PC-3 (cell line): ENCODE measurements at regions not wholly inside any gene's neighbourhood (a gene's known extent, or its start where the extent isn't known, plus 50 kb on each side); places are given as distances from the start of the nearest gene placed in this dataset.

Experiments used
- ATAC-seq: fragments of 200-7000 bp; cut with Tn5 transposase; 2 replicates; pipeline ENCODE4 v1.9.1; 2020; ENCODE audit warnings: mild to moderate bottlenecking, moderate library complexity
- BruUV-seq: library from RNA; stranded (reverse); fragments of 400-500 nt; replicated peaks from 2 replicates; lab custom pipeline; 2021; lab: Mats Ljungman, UMichigan
- CTCF ChIA-PET: fragments of 300-600 bp; sonication (Branson Sonifier 250); formaldehyde crosslinking; loops from one replicate; lab custom pipeline; 2022; ENCODE audit warnings: antibody characterized with exemption; lab: Charles Lee
- POLR2A ChIA-PET: fragments of 300-600 bp; sonication (Branson Sonifier 250); formaldehyde crosslinking; loops from one replicate; lab custom pipeline; 2022; ENCODE audit warnings: antibody characterized with exemption; ENCODE audit not compliant: unreplicated experiment; lab: Charles Lee
- DNase-seq: peaks from one replicate; pipeline ENCODE4 v3.0.0-alpha.2; 2015
- H2AFZ ChIP-seq: fragments of 300-600 bp; sonication (generic); 2 replicates; pipeline ENCODE4 v1.6.0; 2016; ENCODE audit warnings: antibody characterized with exemption, low read length
- H3F3A ChIP-seq: fragments of 300-600 bp; sonication (generic); one replicate; pipeline ENCODE4 v1.6.0; 2017; ENCODE audit warnings: antibody characterized with exemption, low read length, control low read depth, mild to moderate bottlenecking; ENCODE audit not compliant: unreplicated experiment
- H3K27ac ChIP-seq: fragments of 300-600 bp; sonication (generic); 2 replicates; pipeline ENCODE4 v1.5.1; 2016; ENCODE audit warnings: mild to moderate bottlenecking, low read length
- H3K27me3 ChIP-seq: fragments of 300-600 bp; sonication (generic); 2 replicates; pipeline ENCODE4 v1.6.1; 2016; ENCODE audit warnings: low read length, mixed read lengths
- H3K36me3 ChIP-seq: fragments of 300-600 bp; sonication (generic); 2 replicates; pipeline ENCODE4 v1.6.1; 2016; ENCODE audit warnings: low read depth, mixed run types, low read length, mixed read lengths
- H3K4me1 ChIP-seq: fragments of 300-600 bp; sonication (generic); 2 replicates; pipeline ENCODE4 v1.5.1; 2016; ENCODE audit warnings: low read length; ENCODE audit not compliant: insufficient read depth
- H3K4me2 ChIP-seq: fragments of 300-600 bp; sonication (generic); 2 replicates; pipeline ENCODE4 v1.6.0; 2016; ENCODE audit warnings: low read length
- H3K4me3 ChIP-seq: fragments of 300-600 bp; sonication (generic); 2 replicates; pipeline ENCODE4 v1.5.1; 2016; ENCODE audit warnings: mild to moderate bottlenecking, low read length, mixed read lengths
- H3K79me2 ChIP-seq: fragments of 300-600 bp; sonication (generic); 2 replicates; pipeline ENCODE4 v1.6.1; 2017; ENCODE audit warnings: low read length, mixed read lengths
- H3K9ac ChIP-seq: fragments of 300-600 bp; sonication (generic); 2 replicates; pipeline ENCODE4 v1.6.0; 2016; ENCODE audit warnings: mild to moderate bottlenecking, low read length
- H3K9me2 ChIP-seq: fragments of 300-600 bp; sonication (generic); replicated peaks from 2 replicates; pipeline ENCODE4 v1.6.1; 2016; ENCODE audit warnings: mixed run types, low read length, mixed read lengths
- H3K9me3 ChIP-seq: fragments of 300-600 bp; sonication (generic); 2 replicates; pipeline ENCODE4 v1.6.1; 2016; ENCODE audit warnings: low read length, mixed read lengths
- H4K20me1 ChIP-seq: fragments of 300-600 bp; sonication (generic); 2 replicates; pipeline ENCODE4 v1.6.1; 2016; ENCODE audit warnings: low read length, mixed read lengths
- CTCF ChIP-seq: fragments of 300-600 bp; sonication (generic); conservative IDR thresholded peaks from 2 replicates; pipeline ENCODE4 v1.5.1; 2017; ENCODE audit warnings: antibody characterized with exemption, low read depth, mild to moderate bottlenecking, low read length
- EZH2 ChIP-seq: fragments of 300-600 bp; sonication (generic); IDR thresholded peaks from one replicate; pipeline ENCODE4 v1.6.1; 2017; ENCODE audit warnings: antibody characterized with exemption, mild to moderate bottlenecking, low read length; ENCODE audit not compliant: unreplicated experiment
- EZH2phosphoT487 ChIP-seq: fragments of 300-600 bp; sonication (generic); IDR thresholded peaks from 2 replicates; pipeline ENCODE4 v1.6.1; 2018; ENCODE audit warnings: mild to moderate bottlenecking, antibody characterized with exemption, low read length, borderline replicate concordance
- intact Hi-C: fragments of 100-400 bp; cut with micrococcal nuclease; formaldehyde crosslinking; loops from 2 replicates; pipeline ENCODE4 v1.9.0; 2023

DNA sequence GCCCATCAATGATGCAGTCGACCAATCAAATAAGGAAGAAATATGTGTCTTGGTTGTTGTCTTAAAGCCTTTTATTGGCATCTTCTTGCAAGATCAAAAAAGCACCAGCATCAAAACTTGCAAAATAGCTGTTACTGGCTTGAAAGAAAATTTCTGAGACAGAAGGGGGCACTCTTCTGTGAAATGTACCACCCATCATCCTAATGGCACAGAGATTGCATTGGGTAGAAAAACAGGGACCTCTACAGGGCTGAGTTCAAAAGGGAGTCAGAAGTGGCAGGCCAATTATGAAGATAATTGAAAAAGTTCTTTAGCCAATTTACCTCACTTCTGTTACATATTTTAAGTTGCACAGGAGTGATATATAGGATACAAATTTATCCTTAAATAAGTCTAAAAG lies 122.3 kb upstream of the GPR149 start:
- Histone ChIP-seq H3K36me3 (no peaks in the 10 kb centered on the region), H3K4me1 (no peaks in the 10 kb centered on the region), H3K9me3 (no peaks in the 10 kb centered on the region), H3K27ac (no peak overlapping the region), H4K20me1 (no peaks in the 10 kb centered on the region), H2AFZ (no peak overlapping the region), H3K4me2 (no peak overlapping the region), H3K27me3 (no peaks in the 10 kb centered on the region), H3K9ac (no peak overlapping the region), H3K9me2 (no peaks in the 10 kb centered on the region), H3K79me2 (no peaks in the 10 kb centered on the region), H3F3A (no peaks in the 10 kb centered on the region), H3K4me3 (no peak overlapping the region)
- ATAC-seq = no peak
- ChIA-PET CTCF (no interaction called here), POLR2A (no interaction called here)
- TF ChIP-seq EZH2phosphoT487 = no peak
- TF ChIP-seq EZH2 = no peak
- TF ChIP-seq CTCF = peak; percentile 46
- DNase-seq = peak; percentile 9
- BruUV-seq = no TSS peak
- intact Hi-C loops = no loop called here

- Histone ChIP-seq H3K9me3 (no peaks in the 10 kb centered on the region), H3K79me2 (no peaks in the 10 kb centered on the region), H3K36me3 (no peaks in the 10 kb centered on the region), H2AFZ (no peak overlapping the region), H3K27ac (no peak overlapping the region), H4K20me1 (no peaks in the 10 kb centered on the region), H3F3A (no peaks in the 10 kb centered on the region), H3K4me1 (no peaks in the 10 kb centered on the region), H3K4me3 (no peak overlapping the region), H3K9me2 (no peaks in the 10 kb centered on the region), H3K9ac (no peak overlapping the region), H3K27me3 (no peaks in the 10 kb centered on the region), H3K4me2 (no peak overlapping the region)
- intact Hi-C loops = no loop called here
- no peak for TF ChIP-seq CTCF
- no peak for TF ChIP-seq EZH2
- TF ChIP-seq EZH2phosphoT487 = no peak
- CTCF ChIA-PET = no interaction called here
- DNase-seq (no peak), ATAC-seq (no peak)
- no TSS peak for BruUV-seq
- POLR2A ChIA-PET = no interaction called here
These were observed 119.4 kb upstream of the GPR149 start for GRCh38 chr3:154549391-154549790.

GRCh38 chr3:154548341-154548740 lies 118.4 kb upstream of the GPR149 start:
- ChIA-PET POLR2A (no interaction called here), CTCF (no interaction called here)
- H3K9me2 ChIP-seq = no peaks in the 10 kb centered on the region
- H3K9ac ChIP-seq = no peak overlapping the region
- H3K4me2 ChIP-seq = no peak overlapping the region
- no peaks in the 10 kb centered on the region for H3F3A ChIP-seq
- H3K4me1 ChIP-seq = no peaks in the 10 kb centered on the region
- no peaks in the 10 kb centered on the region for H3K79me2 ChIP-seq
- ATAC-seq (no peak), DNase-seq (no peak)
- H2AFZ ChIP-seq = no peak overlapping the region
- no peak overlapping the region for H3K27ac ChIP-seq
- no peaks in the 10 kb centered on the region for H3K27me3 ChIP-seq
- H3K36me3 ChIP-seq = no peaks in the 10 kb centered on the region
- H3K9me3 ChIP-seq = no peaks in the 10 kb centered on the region
- no peaks in the 10 kb centered on the region for H4K20me1 ChIP-seq
- intact Hi-C loops = no loop called here
- BruUV-seq = no TSS peak
- no peak for TF ChIP-seq EZH2phosphoT487
- TF ChIP-seq EZH2 = no peak
- no peak for TF ChIP-seq CTCF
- no peak overlapping the region for H3K4me3 ChIP-seq
